Gastrocnemius medialis (tissue), 4 donors: ENCODE measurements at regions not wholly inside any gene's neighbourhood (a gene's known extent, or its start where the extent isn't known, plus 50 kb on each side); places are given as distances from the start of the nearest gene placed in this dataset.

Experiments
- ATAC-seq, 2 donors: fragments of 150-250 bp; one replicate each; pipeline ENCODE4 v1.9.1; 2016
- DNase-seq, 2 donors: peaks; one replicate each; pipeline ENCODE4 v3.0.0-alpha.2; 2019
- H3K27ac ChIP-seq, 4 donors: fragments of 200-600 bp; sonication (generic); 1 replicate in 1 of 4; 2 replicates in 3 of 4; pipeline ENCODE4 v1.5.1; 2016 to 2018; ENCODE audit warnings: mild to moderate bottlenecking in 2 of 4, moderate library complexity in 1 of 4
- H3K27me3 ChIP-seq, 3 donors: fragments of 200-600 bp; sonication (generic) in 2 of 3; 1 replicate in 1 of 3; 2 replicates in 2 of 3; pipeline versions ENCODE4 v1.5.1 to v1.6.0; 2016 to 2019; ENCODE audit warnings: mild to moderate bottlenecking in 1 of 3, moderate library complexity in 1 of 3
- H3K36me3 ChIP-seq, 2 donors: fragments of 200-600 bp; sonication (generic) in 1 of 2; one replicate each; pipeline ENCODE4 v1.5.1; 2017 to 2018
- H3K4me1 ChIP-seq, 2 donors: fragments of 200-600 bp; sonication (generic) in 1 of 2; one replicate each; pipeline ENCODE4 v1.5.1; 2016 to 2017; ENCODE audit warnings: mild to moderate bottlenecking in 2 of 2
- H3K4me3 ChIP-seq, 4 donors: fragments of 200-600 bp; sonication (generic) in 3 of 4; 1 replicate in 1 of 4; 2 replicates in 3 of 4; pipeline ENCODE4 v1.5.1; 2016 to 2019; ENCODE audit warnings: mild to moderate bottlenecking in 2 of 4
- H3K9me3 ChIP-seq, 3 donors: fragments of 200-600 bp; sonication (generic) in 2 of 3; 1 replicate in 1 of 3; 2 replicates in 2 of 3; pipeline ENCODE4 v1.5.1; 2016 to 2019
- CTCF ChIP-seq, 5 experiments: fragments of 450-650 bp in 3 of 5; fragments of 200-600 bp in 2 of 5; sonication (generic) in 2 of 5; IDR thresholded peaks in 4 of 5; conservative IDR thresholded peaks in 1 of 5; 1 replicate in 4 of 5; 2 replicates in 1 of 5; pipeline ENCODE4 v1.5.1; 2016 to 2019; ENCODE audit warnings: antibody characterized with exemption in 5 of 5, mild to moderate bottlenecking in 3 of 5, moderate library complexity in 3 of 5
- POLR2A ChIP-seq, 2 donors: fragments of 450-650 bp; IDR thresholded peaks; one replicate each; pipeline ENCODE4 v1.6.1; 2017; ENCODE audit warnings: antibody characterized with exemption in 2 of 2, mild to moderate bottlenecking in 2 of 2, moderate library complexity in 2 of 2
- in situ Hi-C, 4 donors: fragments of 200-750 bp; cut with MboI; loops; one replicate each; pipeline versions ENCODE4 v1.15.0 to v1.8.0; 2017; ENCODE audit warnings: low sequenced_read_pairs in 4 of 4
- intact Hi-C: fragments of 100-400 bp; cut with DNase I; formaldehyde crosslinking; loops from one replicate; pipeline ENCODE4 v1.15.1; 2023; ENCODE audit warnings: low total_unique reads

- ATAC-seq (no peak), DNase-seq (no peak)
- Histone ChIP-seq H3K4me1 (peaks cover 0 to 3% of the 10 kb centered on the region in 2 donors), H3K27ac (no peak overlapping the region), H3K4me3 (no peak overlapping the region), H3K36me3 (no peaks in the 10 kb centered on the region), H3K9me3 (no peaks in the 10 kb centered on the region), H3K27me3 (no peaks in the 10 kb centered on the region)
- in situ Hi-C loops (loop anchor here (10.0 to 25.0 kb wide), 2 partner anchors 60 to 748 kb away; no protein-coding TSS in a partner anchor), intact Hi-C loops (no loop called here)
- TF ChIP-seq CTCF (IDR thresholded peaks at IDR 0.05 in 4 of 5, conservative IDR thresholded peaks at IDR 0.05 in 1 of 5) = no peak
- TF ChIP-seq POLR2A (IDR thresholded peaks at IDR 0.05) = no peak
Observed at GRCh38 chr4:147084861-147085260, 139.2 kb upstream of the TTC29 start.

GRCh38 chr4:147085781-147086180 is 140.1 kb upstream of the TTC29 start:
- no peaks in the 10 kb centered on the region for H3K9me3 ChIP-seq
- TF ChIP-seq CTCF (IDR thresholded peaks at IDR 0.05 in 4 of 5, conservative IDR thresholded peaks at IDR 0.05 in 1 of 5) (no peak), POLR2A (IDR thresholded peaks at IDR 0.05) (no peak)
- no peak overlapping the region for H3K4me3 ChIP-seq
- no peaks in the 10 kb centered on the region for H3K27me3 ChIP-seq
- intact Hi-C loops = no loop called here
- in situ Hi-C loops = loop anchor here (10.0 to 25.0 kb wide), 2 partner anchors 61 to 748 kb away; no protein-coding TSS in a partner anchor
- no peak overlapping the region for H3K27ac ChIP-seq
- DNase-seq (no peak), ATAC-seq (no peak)
- no peaks in the 10 kb centered on the region for H3K36me3 ChIP-seq
- no peaks in the 10 kb centered on the region for H3K4me1 ChIP-seq

- in situ Hi-C loops = loop anchor here (10.0 to 25.0 kb wide), 2 partner anchors 63 to 751 kb away; no protein-coding TSS in a partner anchor
- TF ChIP-seq POLR2A (IDR thresholded peaks at IDR 0.05) = no peak
- no peak for TF ChIP-seq CTCF (IDR thresholded peaks at IDR 0.05 in 4 of 5, conservative IDR thresholded peaks at IDR 0.05 in 1 of 5)
- H3K27ac ChIP-seq = no peak overlapping the region
- DNase-seq (no peak), ATAC-seq (no peak)
- no peaks in the 10 kb centered on the region for H3K9me3 ChIP-seq
- intact Hi-C loops = no loop called here
- no peaks in the 10 kb centered on the region for H3K4me1 ChIP-seq
- no peak overlapping the region for H3K4me3 ChIP-seq
- no peaks in the 10 kb centered on the region for H3K36me3 ChIP-seq
- no peaks in the 10 kb centered on the region for H3K27me3 ChIP-seq
Observed at GRCh38 chr4:147088146-147088545, 142.5 kb upstream of the TTC29 start.

GRCh38 chr4:147090486-147090885 is 144.8 kb upstream of the TTC29 start:
- Histone ChIP-seq H3K9me3 (no peaks in the 10 kb centered on the region), H3K4me1 (no peaks in the 10 kb centered on the region), H3K27me3 (no peaks in the 10 kb centered on the region), H3K36me3 (no peaks in the 10 kb centered on the region), H3K4me3 (no peak overlapping the region), H3K27ac (no peak overlapping the region)
- ATAC-seq (no peak), DNase-seq (no peak)
- TF ChIP-seq CTCF (IDR thresholded peaks at IDR 0.05 in 4 of 5, conservative IDR thresholded peaks at IDR 0.05 in 1 of 5) = no peak
- TF ChIP-seq POLR2A (IDR thresholded peaks at IDR 0.05) = no peak
- intact Hi-C loops (loop anchor here (10.0 kb wide), 1 partner anchor 996 kb away; no protein-coding TSS in a partner anchor), in situ Hi-C loops (loop anchor here (10.0 to 25.0 kb wide), 2 partner anchors 66 to 753 kb away; no protein-coding TSS in a partner anchor)

DNA sequence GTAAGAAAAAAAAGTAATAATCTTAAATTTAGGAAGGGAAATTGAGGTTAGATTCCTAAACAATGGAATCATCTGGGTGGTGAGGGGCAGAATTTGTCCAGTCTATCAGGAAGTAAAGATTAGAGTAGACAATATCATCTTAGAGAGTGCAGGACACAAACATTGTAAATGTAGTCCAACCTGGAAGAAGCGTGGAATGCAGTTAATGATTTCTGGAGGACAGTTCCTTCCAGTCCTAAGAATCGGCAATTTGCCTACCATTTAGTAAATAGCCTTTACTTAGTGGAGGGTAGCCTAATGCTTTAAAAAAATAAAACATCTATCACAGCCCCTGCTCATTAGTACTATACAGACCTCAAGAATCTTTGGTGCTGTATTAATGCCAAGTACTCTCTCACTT is 147.5 kb upstream of the TTC29 start:
- in situ Hi-C loops = loop anchor here (10.0 to 25.0 kb wide), 2 partner anchors 68 to 756 kb away; no protein-coding TSS in a partner anchor

More for the DNA sequence above, 147.5 kb upstream of the TTC29 start:
- no peaks in the 10 kb centered on the region for H3K36me3 ChIP-seq
- TF ChIP-seq CTCF (IDR thresholded peaks at IDR 0.05 in 4 of 5, conservative IDR thresholded peaks at IDR 0.05 in 1 of 5) (no peak), POLR2A (IDR thresholded peaks at IDR 0.05) (no peak)
- H3K27ac ChIP-seq = no peak overlapping the region
- H3K4me1 ChIP-seq = no peaks in the 10 kb centered on the region
- no peaks in the 10 kb centered on the region for H3K27me3 ChIP-seq
- intact Hi-C loops = loop anchor here (10.0 kb wide), 1 partner anchor 998 kb away; no protein-coding TSS in a partner anchor
- H3K4me3 ChIP-seq = no peak overlapping the region
- ATAC-seq (no peak), DNase-seq (no peak)
- no peaks in the 10 kb centered on the region for H3K9me3 ChIP-seq
